HL-60 (cell line): ENCODE measurements at regions not wholly inside any gene's neighbourhood (a gene's known extent, or its start where the extent isn't known, plus 50 kb on each side); places are given as distances from the start of the nearest gene placed in this dataset.

Source experiments
- DNase-seq, 2 experiments: peaks; one replicate each; pipeline ENCODE4 v3.0.0-alpha.2; 2010 to 2020; ENCODE audit warnings: low read depth in 1 of 2, low spot score in 1 of 2
- H3K27ac ChIP-seq: fragments of 250-450 bp; sonication (Bioruptor Pico); replicated peaks from 2 replicates; pipeline ENCODE4 v1.5.1; 2020; ENCODE audit warnings: mild to moderate bottlenecking, moderate library complexity
- H3K27me3 ChIP-seq: fragments of 250-450 bp; sonication (Bioruptor Pico); 2 replicates; pipeline ENCODE4 v1.5.1; 2021; ENCODE audit warnings: mild to moderate bottlenecking, moderate library complexity; ENCODE audit not compliant: insufficient read depth, poor library complexity, severe bottlenecking
- H3K4me3 ChIP-seq: replicated peaks from 2 replicates; pipeline ENCODE4 v1.5.1; 2011; ENCODE audit warnings: mild to moderate bottlenecking, control low read depth, low read length; ENCODE audit not compliant: insufficient read depth
- GABPA ChIP-seq: IDR thresholded peaks from 2 replicates; pipeline ENCODE4 v1.6.1; 2012; ENCODE audit warnings: low read depth
- POLR2AphosphoS5 ChIP-seq: IDR thresholded peaks from 2 replicates; pipeline ENCODE4 v1.6.1; 2012; ENCODE audit warnings: low read depth
- SPI1 ChIP-seq: IDR thresholded peaks from 2 replicates; pipeline ENCODE4 v1.6.1; 2012; ENCODE audit warnings: low read depth, mild to moderate bottlenecking, borderline replicate concordance
- TF ChIP-seq, protein P1 (sequence below): IDR thresholded peaks from one replicate; pipeline ENCODE4 v1.5.1; 2011; ENCODE audit warnings: low read length, control low read depth, inconsistent platforms; ENCODE audit not compliant: insufficient read depth
- TF ChIP-seq, protein P2 (sequence below): IDR thresholded peaks from 2 replicates; pipeline ENCODE4 v1.6.1; 2012; ENCODE audit warnings: low read depth; ENCODE audit not compliant: insufficient replicate concordance

DNA sequence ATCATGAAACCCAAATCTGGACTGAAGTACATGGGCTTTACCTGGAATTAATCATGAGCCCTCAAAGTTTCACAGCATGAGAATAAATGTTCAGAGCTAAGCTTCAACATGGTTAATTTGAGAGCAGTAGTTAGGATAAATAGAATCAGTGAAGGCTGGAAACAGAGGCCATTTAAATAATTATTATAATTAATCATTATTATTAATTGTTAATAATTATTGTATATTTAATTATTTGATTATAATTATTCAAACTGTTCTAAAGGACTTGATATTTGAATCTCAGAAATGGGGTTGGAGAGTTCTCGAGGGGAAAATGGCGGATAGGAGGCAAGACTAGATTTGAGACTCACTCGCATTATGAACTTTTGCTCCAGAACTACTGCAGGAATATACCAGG lies 119.6 kb upstream of the ITGA1 start:
- TF ChIP-seq SPI1, result no peak
- TF ChIP-seq, protein P1, sequence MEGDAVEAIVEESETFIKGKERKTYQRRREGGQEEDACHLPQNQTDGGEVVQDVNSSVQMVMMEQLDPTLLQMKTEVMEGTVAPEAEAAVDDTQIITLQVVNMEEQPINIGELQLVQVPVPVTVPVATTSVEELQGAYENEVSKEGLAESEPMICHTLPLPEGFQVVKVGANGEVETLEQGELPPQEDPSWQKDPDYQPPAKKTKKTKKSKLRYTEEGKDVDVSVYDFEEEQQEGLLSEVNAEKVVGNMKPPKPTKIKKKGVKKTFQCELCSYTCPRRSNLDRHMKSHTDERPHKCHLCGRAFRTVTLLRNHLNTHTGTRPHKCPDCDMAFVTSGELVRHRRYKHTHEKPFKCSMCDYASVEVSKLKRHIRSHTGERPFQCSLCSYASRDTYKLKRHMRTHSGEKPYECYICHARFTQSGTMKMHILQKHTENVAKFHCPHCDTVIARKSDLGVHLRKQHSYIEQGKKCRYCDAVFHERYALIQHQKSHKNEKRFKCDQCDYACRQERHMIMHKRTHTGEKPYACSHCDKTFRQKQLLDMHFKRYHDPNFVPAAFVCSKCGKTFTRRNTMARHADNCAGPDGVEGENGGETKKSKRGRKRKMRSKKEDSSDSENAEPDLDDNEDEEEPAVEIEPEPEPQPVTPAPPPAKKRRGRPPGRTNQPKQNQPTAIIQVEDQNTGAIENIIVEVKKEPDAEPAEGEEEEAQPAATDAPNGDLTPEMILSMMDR, result no peak
- no peak for TF ChIP-seq POLR2AphosphoS5
- no peak for TF ChIP-seq GABPA
- TF ChIP-seq, protein P2, sequence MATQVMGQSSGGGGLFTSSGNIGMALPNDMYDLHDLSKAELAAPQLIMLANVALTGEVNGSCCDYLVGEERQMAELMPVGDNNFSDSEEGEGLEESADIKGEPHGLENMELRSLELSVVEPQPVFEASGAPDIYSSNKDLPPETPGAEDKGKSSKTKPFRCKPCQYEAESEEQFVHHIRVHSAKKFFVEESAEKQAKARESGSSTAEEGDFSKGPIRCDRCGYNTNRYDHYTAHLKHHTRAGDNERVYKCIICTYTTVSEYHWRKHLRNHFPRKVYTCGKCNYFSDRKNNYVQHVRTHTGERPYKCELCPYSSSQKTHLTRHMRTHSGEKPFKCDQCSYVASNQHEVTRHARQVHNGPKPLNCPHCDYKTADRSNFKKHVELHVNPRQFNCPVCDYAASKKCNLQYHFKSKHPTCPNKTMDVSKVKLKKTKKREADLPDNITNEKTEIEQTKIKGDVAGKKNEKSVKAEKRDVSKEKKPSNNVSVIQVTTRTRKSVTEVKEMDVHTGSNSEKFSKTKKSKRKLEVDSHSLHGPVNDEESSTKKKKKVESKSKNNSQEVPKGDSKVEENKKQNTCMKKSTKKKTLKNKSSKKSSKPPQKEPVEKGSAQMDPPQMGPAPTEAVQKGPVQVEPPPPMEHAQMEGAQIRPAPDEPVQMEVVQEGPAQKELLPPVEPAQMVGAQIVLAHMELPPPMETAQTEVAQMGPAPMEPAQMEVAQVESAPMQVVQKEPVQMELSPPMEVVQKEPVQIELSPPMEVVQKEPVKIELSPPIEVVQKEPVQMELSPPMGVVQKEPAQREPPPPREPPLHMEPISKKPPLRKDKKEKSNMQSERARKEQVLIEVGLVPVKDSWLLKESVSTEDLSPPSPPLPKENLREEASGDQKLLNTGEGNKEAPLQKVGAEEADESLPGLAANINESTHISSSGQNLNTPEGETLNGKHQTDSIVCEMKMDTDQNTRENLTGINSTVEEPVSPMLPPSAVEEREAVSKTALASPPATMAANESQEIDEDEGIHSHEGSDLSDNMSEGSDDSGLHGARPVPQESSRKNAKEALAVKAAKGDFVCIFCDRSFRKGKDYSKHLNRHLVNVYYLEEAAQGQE, result no peak
- H3K27ac ChIP-seq, result no peak overlapping the region
- DNase-seq, result no peak
- no peak overlapping the region for H3K4me3 ChIP-seq
- H3K27me3 ChIP-seq, result peaks cover 2% of the 10 kb centered on the region

DNA sequence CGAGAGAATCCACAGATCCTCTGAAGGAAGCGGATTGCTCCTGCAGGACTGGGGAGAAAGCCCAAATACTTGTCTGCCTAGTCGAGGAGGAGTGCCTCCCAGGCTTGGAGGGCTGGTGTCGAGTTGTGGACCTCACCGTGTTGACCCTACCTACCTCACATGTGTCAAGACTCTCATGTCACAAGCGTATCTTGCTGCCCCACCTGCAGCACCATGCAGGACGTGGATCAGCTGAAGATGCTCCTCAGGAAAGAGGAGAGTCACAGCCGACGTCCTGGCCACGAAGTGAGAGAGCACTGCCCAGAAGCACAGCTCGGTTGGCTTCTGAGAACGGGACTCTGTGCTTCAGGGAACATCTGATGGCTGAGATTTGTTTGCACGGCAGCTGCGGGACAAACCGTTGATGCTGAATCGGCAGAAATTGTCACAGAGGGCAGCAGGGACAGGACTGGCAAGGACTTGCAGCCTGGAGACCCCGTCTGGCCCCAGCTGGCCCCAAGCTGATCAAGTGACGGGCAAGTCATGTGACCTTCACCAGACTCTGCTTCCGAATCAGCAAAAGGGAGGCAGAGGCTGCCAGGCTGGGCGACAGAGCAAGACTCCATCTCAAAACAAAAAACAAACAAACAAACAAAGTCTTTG lies 119.1 kb upstream of the ITGA1 start:
- no peak overlapping the region for H3K27ac ChIP-seq
- peaks cover 2% of the 10 kb centered on the region for H3K27me3 ChIP-seq
- H3K4me3 ChIP-seq, result no peak overlapping the region
- TF ChIP-seq, protein P2, result no peak
- no peak for TF ChIP-seq SPI1
- TF ChIP-seq GABPA, result no peak
- TF ChIP-seq POLR2AphosphoS5, result no peak
- TF ChIP-seq, protein P1, result no peak
- no peak for DNase-seq

DNA sequence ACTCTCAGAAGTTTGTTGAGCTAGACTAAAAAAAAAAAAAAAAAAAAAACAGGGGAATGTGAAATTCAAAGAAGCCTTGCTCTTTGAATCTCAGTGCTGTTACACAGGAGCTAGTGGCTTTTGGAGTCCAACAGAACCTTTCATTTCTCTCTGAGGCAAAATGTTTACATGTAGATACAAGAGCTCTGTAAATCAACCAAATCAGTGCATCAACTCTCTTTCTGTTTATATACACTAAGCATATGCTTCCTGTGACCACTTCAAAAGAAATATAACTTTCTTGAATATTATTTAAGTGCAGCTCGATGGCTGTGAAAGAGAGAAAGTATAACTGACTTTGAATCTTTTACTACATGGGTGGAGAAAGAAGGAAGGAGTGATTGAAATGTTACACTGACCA lies 115.3 kb upstream of the ITGA1 start:
- Histone ChIP-seq H3K4me3 (no peak overlapping the region), H3K27me3 (no peaks in the 10 kb centered on the region), H3K27ac (no peak overlapping the region)
- DNase-seq, result no peak
- no peak for TF ChIP-seq SPI1
- no peak for TF ChIP-seq POLR2AphosphoS5
- no peak for TF ChIP-seq GABPA
- TF ChIP-seq, protein P2, result no peak
- TF ChIP-seq, protein P1, result no peak
